Activated naive CD4-positive, alpha-beta T cell treated with Interleukin-2 at 50 U/mL for 16 hours (primary cell): ENCODE measurements at regions not wholly inside any gene's neighbourhood (a gene's known extent, or its start where the extent isn't known, plus 50 kb on each side); places are given as distances from the start of the nearest gene placed in this dataset.
"Not testable (repeated sequence)": the region's sequence is repeated elsewhere in the genome, so short reads cannot be mapped to it uniquely, and the experiment has no call there.

Source experiments
- DNase-seq: peaks from one replicate; pipeline ENCODE4 v3.0.0-alpha.2; 2020

DNA sequence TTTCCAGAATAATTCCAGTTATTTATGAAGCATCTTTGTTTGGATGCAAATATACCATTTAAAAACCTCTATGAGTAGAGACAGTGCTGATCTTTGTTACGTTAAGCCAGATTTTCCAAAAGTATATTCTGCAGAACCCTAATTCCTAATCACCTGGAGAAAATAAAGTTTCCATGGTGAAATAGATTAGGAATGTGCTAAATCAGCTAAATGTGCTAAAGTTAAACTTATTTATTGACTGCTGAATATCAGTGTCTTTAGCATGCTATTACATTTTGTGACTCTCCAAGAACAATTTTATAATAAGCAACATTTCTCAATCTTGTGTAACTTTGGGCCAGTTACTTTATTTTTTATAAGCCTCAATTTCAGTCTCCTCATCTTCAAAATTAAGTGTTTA lies 196.3 kb upstream of the NFIA start:
- DNase-seq, result no peak

DNA sequence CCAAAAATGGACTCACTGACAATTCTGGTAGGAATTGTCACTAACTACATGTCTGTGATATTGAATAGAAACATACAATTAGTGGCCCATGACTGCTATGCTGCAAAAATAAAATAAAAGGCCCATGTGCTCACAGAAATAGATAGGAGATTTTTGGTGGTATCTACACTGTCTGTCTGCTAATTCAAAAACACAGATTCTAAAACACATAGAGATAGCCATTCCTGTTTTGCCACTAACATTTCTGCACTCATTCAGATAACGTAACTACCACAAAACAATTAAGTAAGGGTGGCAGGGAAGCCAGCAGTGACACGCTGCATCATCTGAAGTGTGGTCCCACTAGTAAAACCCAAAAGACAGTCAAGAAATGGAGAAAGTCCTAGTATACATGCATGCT lies 202.2 kb upstream of the NFIA start:
- no peak for DNase-seq

DNA sequence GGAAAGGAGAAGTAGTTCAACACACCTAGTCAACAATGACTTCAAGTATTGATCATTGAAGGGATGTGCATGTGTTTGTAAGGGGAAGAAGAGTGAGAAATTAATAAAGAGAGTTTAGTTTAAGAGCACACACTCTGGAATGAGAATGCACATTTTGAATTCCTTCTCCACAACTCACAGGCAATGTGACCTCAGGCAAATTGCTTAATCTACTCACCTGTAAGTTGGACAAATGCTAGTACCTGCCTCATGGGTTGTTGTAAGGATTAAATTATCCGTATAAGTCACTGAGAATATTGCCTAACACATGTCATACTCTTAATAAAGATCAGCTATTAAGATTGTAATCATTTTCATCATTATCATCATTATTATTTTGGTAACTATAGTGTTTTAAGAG lies 204.0 kb upstream of the NFIA start:
- no peak for DNase-seq

DNA sequence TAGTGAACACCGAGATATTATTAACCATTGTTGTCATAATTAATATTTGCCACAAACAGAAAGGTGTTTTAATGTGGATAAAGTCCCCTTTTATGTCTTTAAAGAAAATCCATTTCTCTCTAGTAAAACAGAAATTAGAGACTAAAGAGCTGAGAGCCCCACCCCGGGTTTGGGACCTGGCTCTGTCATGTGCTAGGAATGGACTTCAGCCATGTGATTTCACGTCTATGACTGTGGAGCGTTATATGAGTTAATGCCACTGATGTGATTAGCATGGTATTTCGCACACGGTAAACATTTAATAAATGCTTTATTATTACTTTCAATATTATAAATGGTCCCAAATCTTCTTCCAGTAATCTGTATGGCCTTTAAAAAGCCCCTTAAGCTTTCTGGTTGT lies 205.0 kb upstream of the NFIA start:
- no peak for DNase-seq

DNA sequence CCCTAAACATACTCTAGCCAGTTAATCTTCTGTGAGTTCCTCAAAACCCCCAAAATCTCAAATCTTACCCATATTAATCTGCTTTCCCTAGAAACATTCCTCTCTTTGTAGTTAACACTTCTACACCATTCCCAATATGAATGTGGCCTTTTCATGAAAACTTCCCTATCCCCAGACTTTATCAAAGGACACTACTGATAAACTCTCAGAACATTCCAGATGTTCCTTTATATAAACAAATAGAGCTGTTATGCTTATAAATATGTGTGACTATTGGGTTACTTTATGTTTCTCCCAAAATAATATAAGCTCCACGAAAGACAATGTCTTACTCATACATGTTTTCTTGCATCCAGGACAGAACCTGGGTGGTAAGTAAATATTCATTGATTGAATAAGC lies 205.4 kb upstream of the NFIA start:
- DNase-seq, result no peak

DNA sequence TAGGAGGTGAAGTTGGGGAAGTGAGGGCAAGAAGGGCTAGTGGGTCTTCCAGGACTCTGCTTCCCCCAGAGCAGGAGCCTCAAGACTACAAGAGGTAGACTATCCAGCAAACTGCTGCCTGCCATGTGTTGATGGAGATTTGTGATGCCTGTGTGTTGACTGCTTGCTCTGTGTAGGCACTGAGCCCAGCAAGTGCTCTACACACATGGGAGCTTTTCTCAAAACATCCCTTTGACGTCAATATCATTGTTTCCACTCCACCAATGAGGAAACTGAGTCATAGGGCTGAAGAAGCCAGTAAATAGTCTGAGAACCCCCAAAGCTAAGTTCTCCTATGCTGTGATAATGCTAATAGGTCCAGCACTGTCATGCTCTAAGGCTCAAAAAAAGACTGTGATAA lies 207.2 kb upstream of the NFIA start:
- no peak for DNase-seq

DNA sequence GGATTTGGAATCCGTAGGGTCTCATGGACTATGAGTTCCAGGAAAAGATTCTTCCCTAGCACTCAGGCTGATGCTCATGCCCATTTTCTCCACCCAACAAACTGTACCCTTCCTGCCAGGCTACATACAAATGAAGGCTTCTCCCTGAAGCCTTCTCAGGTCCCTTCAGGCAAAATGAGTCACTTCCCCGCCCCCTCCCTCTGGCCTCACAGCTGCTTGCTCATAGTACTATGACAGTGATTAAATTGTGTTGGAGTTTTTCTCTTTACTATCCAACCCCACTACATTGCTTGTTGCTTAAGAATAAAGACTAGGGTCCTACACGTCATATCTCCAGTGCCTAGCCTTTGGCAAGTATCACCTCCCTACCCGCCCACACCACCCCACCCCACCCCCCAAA lies 207.6 kb upstream of the NFIA start:
- DNase-seq, result peak; percentile 4

DNA sequence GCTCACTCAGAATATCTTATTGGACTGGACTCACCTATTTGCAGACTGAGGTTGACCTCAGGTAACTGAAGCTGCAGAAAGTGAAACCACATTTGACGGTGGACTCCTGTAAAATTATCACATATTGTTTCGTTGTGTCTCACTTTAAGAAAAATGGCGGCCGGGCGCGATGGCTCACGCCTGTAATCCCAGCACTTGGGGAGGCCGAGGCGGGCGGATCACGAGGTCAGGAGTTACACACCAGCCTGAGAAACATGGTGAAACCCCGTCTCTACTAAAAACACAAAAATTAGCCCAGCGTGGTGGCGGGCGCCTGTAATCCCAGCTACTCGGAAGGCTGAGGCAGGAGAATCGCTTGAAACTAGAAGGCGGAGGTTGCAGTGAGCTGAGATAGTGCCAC lies 209.0 kb upstream of the NFIA start:
- not testable (repeated sequence) for DNase-seq

DNA sequence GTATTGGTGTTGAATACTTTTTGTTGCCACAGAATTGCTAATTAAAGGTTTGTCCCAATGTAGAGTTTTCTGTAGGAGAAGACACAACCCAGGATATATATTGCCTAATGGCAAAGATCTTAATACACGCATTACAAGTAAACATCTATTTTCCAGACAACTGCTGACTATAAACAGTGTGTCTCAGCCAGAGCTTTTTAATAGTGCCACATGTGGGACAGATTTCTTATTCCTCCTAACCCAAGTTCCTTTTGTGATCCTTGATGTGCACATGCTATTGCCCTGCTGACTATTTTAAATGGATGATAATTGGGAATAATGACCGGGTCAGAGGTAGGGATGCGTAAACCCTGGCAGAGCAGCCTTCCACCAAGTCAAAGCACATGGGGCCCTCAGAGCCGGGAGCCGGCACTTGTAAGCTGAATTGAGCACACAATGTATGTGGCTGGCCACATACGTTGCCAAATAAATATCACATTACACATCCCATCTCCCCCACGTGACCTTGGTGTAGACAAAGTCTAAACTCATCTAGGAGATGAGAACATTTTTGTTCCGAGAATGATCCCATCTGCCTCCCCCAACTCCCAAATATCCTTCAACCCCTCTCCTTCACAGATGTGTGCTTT lies 209.8 kb upstream of the NFIA start:
- no peak for DNase-seq

DNA sequence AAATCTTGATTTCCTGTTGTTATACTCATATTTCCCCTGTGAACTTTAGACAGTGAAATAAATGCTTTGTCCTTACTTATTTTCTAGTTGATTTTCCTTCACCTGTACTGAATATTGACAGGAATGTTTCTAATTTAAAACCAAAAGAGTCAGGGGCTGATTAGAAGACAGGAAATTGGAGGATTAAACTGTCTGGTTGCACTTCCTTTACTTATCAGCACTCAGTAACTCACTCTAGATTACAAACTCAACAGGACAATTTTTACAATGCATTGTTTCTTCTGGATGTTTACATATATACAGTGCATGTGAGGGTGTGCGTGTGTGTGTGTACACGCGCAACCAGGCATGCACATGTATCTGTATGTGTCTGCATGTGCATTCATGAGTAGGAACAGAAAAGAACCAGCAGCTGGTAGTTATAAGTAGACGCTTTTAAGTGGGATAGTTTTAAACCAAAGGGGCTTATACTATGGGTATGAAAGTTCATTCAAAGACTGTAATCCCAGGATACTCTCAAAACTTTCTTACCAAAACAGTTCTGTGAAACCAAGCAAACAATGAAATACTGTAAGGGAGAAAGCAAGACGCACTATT lies 212.0 kb upstream of the NFIA start:
- no peak for DNase-seq

DNA sequence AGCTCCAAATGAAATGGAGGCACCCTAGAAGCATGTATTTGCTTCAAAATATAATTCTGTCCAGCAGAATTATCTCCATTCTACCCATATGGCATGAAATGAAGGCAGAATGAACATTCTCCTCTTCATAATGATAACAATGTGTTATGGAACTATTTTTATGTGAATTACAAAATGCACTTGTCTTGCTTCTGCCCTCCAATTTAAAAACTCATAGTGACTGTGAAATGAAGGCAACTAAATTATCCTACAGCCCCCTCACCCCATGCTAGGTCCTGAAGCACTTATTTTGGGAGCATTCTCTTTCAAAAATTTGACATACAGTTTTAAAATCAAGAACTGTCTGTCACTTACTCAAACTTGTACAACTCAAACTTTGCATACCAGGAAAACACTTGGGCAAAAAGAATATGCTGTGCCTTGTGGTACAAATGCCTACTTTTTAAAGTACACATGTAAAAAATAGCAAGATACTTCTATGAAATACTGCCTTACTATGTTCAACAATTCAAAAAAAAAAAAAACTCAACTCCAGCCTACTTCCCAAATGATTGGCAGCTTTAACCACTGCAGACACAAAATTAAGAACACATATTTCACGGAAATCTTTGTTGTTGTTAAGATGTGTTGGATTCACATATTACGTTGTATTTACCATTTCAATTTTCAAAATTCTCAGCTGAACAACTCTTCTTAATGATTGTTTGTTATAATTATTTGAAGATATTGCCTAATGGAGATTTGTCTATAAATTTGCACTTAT lies 213.3 kb upstream of the NFIA start:
- no peak for DNase-seq

DNA sequence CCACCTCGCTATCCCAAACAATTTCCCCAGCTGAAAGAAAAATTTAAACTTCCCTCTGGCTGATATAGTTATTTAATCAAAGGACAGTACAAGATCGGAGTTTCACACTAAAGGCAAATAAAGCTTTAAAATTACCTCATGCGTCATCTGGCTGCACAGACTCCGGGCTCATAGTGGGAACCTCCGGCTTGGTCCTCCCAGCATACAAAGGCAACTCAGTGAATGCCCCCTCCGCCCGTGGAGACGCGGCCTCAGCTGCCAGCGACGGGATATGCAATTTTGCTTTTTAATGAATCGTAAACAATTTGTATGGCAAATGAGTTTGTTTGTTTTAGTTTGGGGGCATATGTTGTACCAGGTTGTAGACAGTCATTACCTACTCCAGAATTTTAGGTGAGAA lies 214.6 kb upstream of the NFIA start:
- DNase-seq, result no peak

DNA sequence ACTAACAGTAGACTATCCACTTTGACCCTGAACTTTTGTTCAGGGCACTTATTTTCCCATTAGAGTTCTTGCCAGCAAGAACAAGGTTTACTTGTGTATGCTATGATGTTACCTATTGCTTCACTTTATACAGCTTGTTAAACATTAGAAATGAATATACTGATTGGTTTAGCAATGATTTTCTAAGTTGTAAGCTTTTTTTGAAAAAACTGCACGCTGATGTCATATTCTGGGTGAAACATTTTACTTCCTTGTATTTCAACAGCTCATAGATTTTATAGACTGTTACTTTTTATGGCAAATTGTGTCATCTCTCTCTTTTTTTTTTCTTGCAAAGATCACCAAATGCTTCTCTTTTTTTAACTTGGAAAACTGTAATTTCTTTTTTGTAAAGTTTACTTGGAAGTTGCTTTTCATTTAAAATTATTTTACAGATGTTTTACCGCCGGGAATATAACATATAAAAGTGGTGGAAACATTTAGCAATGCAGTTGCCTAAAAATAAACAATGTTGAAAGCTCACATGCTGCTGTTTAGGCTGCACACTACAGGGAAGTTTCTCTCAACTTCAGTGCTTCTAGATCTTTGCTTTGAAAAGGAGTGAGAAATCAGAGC lies 215.3 kb upstream of the NFIA start:
- DNase-seq, result no peak

DNA sequence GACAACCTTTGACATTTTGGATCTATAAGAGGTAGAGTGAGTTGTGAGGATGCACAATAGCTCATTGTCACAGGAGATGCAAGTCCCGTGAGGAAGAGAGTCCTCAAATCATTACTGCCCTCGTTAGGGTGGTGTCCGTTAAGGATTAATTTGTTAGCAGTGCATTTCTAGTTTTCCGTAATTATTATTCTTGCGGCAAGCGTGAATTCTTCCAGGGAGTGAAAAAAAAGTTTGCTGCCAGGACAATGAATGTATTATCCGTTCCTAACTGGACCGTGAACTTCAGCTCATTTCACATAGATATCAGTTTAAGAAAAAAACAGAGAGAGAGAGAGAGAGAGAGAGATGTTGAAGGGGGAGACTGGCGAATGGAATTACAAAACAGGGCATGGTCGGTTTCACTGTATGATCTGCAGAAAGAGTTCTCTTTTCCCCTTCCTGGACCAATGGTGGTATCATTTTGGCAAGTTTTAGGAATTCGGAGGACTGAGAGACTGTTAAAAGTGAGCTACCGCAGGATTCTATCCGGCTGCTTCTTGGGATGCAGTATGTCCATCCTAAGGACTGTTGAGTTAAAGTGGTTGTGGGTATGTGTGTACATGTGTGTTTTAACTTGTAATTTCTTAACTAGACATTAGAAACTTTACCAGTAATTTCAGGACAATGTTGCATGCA lies 216.0 kb upstream of the NFIA start:
- no peak for DNase-seq

DNA sequence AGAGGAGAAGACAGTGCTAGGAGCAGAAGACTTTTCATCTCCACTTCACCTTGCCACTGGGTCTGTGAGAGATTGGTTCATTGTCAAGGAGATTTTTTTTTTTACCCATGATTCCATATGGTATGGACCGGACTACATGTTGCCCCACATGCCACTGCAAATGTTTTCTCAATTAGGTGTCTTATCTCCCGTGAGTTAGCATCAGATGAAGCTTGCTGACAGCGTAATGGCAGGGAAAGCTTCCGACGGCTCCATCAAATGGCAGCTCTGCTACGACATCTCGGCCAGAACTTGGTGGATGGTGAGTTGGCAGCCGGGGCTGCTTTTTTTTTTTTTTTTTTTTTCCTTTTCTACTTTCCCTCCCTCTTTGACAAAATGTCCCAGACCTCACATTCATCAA lies 217.2 kb upstream of the NFIA start:
- no peak for DNase-seq

DNA sequence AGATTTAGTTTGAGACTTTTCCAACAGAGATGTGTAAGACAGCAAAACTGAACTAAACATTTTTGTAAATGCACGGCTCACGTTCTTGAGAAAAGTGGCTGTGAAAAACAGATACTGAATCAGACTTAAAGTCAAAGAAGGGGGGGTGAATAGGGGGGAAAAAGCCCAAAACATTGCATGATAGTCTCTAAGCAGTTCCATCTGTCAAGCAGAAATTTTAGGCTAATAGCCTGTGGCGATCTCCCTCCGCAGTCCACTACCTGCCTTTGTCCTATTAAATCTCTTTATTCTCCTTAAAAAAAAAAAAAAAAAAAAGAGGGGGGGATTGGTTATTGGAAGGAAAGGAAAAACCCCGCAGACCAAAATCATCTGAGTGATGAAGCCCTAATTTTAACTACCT lies 217.6 kb upstream of the NFIA start:
- no peak for DNase-seq

DNA sequence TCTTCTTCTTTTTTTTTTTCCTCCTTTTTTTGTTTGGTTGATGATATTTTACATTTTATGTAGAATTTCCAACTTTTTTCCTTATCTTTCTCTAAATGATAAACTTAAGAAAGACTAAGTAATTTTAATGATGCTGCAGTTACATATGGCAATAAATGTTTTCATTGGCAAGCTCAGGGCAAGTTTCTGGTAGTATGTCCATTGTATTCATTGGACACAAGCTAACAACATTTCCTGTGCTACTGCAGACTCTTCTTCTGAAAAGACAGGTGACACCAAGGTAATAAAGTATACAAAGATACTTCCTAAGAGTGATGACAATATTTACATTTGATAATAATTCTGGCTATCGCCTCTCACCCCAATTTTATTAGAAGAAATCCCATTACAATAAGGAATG lies 219.2 kb upstream of the NFIA start:
- DNase-seq, result no peak

DNA sequence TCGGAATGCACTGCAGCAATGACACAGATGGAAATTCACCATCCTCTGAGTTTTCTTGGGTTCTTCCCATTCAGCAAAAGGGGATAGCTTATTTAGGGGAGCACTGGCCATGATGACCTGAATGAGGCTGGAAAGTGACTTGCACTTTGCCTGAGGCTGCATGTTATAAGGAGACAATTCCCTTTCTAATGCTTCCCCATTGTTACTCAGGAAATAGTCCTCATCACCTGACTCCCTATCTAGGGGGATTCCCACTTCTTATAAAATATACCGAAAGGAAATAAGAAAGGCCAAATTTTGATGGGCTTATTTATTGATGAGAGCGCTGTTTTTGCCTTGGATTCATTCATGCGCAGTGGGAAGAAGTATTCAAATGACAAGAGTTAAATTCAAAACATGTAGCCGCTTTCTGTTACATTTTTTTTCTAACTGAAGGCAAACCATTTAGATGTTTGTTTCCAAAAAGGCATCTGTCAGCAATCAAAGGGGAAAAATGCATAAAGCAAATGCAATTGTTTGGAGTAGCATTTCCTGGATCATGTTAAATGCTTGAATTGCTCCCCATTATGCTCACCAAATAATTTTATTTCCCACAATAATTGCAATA lies 220.3 kb upstream of the NFIA start:
- no peak for DNase-seq

DNA sequence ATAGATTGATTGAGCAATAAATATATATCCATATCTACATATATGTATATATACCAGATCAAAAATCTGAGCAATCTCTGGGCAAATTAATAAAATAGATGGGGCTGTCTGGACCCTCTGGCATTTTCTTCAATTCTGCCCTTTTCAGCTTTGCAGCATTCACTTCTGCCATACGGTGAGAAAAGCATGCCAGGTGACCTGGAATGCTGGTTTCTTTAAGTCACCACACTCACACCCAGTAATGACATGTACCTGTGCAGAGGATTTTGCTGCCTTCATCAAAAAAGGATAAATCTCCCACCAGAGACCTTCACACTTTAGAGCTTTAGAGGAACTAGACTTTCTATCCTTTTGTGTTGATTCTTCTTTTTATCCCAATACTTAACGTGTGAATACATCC lies 223.2 kb upstream of the NFIA start:
- DNase-seq, result no peak

DNA sequence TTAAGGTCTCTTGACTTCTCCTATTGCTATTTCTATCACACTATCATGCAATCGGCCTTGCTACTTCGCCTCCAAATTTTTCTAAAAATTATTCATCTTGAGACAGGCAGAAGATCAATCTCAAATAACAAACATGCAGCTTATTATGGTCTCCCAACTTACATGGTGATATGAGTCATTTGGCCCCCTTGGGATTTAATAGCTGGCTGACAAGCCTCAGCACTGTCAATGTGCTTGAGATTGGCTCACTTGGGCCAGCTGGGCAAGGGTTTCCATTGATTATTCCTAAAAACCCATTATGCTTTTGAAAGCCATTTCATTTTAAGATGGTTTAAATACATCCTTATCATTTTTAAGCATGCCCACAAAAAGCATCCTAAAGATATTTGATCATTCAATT lies 224.5 kb upstream of the NFIA start:
- DNase-seq, result no peak

DNA sequence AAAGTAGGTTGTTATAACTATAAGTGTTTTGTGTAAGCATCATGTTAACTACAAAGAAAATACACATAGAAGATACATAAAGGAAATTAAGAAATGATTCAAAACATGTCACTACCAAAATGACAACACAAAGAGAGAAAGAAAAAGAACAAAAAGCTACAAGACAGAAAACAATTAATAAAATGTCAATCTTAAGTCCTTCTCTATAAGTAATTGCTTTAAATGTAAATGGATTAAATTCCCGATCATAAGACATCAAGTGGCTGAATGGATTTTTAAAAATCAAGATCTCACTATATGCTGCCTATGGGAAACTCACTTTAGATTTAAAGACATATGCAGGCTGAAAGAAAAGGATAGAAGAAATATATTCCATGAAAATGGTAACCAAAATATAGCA lies 232.3 kb upstream of the NFIA start:
- DNase-seq, result no peak

DNA sequence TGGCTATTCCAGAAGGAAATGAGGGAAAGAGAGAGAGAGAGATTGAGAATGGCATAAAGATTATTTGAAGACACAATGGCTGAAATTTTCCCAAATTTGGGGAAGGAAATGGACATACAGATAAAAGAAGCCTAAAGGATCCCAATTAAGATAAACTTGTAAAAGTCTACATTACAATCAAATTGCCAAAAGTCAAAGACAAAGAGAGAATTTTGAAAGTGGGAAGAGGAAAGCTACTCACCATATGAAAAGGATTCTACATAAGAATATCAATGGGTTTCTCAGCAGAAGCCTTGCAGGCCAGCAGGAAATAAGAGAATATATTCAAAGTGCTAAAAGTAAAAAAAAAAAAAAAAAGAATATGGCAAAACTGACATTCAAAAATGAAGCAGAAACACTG lies 233.0 kb upstream of the NFIA start:
- no peak for DNase-seq

DNA sequence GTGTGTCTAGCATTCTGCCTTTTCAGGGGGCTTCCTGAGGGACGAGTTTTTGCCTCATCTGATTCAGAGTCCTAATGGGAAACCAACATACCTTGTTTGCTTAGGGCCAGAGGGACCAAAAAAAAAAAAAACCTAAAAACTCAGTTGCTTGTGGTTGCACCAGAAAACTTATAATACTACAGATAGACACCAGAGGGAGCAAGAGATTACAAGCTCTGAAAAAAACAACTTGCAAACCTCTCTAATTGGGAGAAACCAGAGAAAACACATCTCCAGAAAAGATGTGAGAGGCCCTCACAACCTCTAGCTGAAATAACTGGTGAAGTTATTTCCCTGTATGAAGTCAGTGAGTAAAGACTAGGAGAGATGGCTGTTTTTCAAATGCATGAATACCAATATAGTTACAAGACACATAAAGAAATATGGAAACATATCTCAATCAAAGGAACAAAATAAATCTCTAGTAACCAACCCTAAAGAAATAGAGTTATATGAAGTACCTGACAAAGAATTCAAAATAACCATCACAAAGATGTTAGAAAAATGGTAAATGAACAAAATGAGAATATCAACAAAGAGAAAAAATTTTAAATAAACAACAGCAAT lies 233.7 kb upstream of the NFIA start:
- DNase-seq, result no peak
